Mesendoderm (in vitro differentiated cells): ENCODE measurements at regions not wholly inside any gene's neighbourhood (a gene's known extent, or its start where the extent isn't known, plus 50 kb on each side); places are given as distances from the start of the nearest gene placed in this dataset.

Source experiments
- DNase-seq: peaks from one replicate; pipeline ENCODE4 v3.0.0; 2013
- H2AK5ac ChIP-seq: 2 replicates; pipeline ENCODE4 v1.6.1; 2013; ENCODE audit warnings: low read length, inconsistent platforms
- H2BK120ac ChIP-seq: 2 replicates; pipeline ENCODE4 v1.6.1; 2013; ENCODE audit warnings: low read depth, mild to moderate bottlenecking, low read length, moderate library complexity, mixed read lengths
- H2BK15ac ChIP-seq: replicated peaks from 2 replicates; pipeline ENCODE4 v1.6.1; 2013; ENCODE audit warnings: low read depth, mild to moderate bottlenecking, moderate library complexity
- H2BK5ac ChIP-seq: 2 replicates; pipeline ENCODE4 v1.6.1; 2013; ENCODE audit warnings: low read length, inconsistent platforms
- H3K18ac ChIP-seq: 2 replicates; pipeline ENCODE4 v1.6.1; 2013; ENCODE audit warnings: mild to moderate bottlenecking, low read length, mixed read lengths
- H3K23ac ChIP-seq: one replicate; pipeline ENCODE4 v1.6.1; 2013; ENCODE audit warnings: low read length
- H3K27ac ChIP-seq: 2 replicates; pipeline ENCODE4 v1.5.1; 2013; ENCODE audit warnings: low read depth, mild to moderate bottlenecking, inconsistent platforms, low read length, moderate library complexity
- H3K27me3 ChIP-seq: 2 replicates; pipeline ENCODE4 v1.6.1; 2013; ENCODE audit warnings: low read length, control low read depth, mild to moderate bottlenecking, inconsistent platforms; ENCODE audit not compliant: insufficient read depth, poor library complexity
- H3K36me3 ChIP-seq: 2 replicates; pipeline ENCODE4 v1.6.1; 2013; ENCODE audit warnings: low read length, inconsistent platforms; ENCODE audit not compliant: control insufficient read depth, insufficient read depth
- H3K4ac ChIP-seq: one replicate; pipeline ENCODE4 v1.6.1; 2013; ENCODE audit warnings: low read depth, mild to moderate bottlenecking, low read length, moderate library complexity
- H3K4me1 ChIP-seq: 2 replicates; pipeline ENCODE4 v1.6.1; 2013; ENCODE audit warnings: low read depth, low read length, inconsistent platforms; ENCODE audit not compliant: control insufficient read depth
- H3K4me2 ChIP-seq: 2 replicates; pipeline ENCODE4 v1.6.1; 2013; ENCODE audit warnings: low read length
- H3K4me3 ChIP-seq: 2 replicates; pipeline ENCODE4 v1.5.1; 2013; ENCODE audit warnings: mild to moderate bottlenecking, low read length
- H3K56ac ChIP-seq: one replicate; pipeline ENCODE4 v1.6.1; 2013; ENCODE audit warnings: low read length
- H3K79me1 ChIP-seq: 2 replicates; pipeline ENCODE4 v1.6.1; 2013; ENCODE audit warnings: low read length, inconsistent platforms
- H3K79me2 ChIP-seq: 2 replicates; pipeline ENCODE4 v1.6.1; 2013; ENCODE audit warnings: mild to moderate bottlenecking, low read length; ENCODE audit not compliant: control insufficient read depth, insufficient read depth
- H3K9ac ChIP-seq: 2 replicates; pipeline ENCODE4 v1.6.1; 2013; ENCODE audit warnings: low read length, inconsistent platforms
- H4K5ac ChIP-seq: one replicate; pipeline ENCODE4 v1.6.1; 2013; ENCODE audit warnings: low read length
- H4K8ac ChIP-seq: one replicate; pipeline ENCODE4 v1.6.1; 2013; ENCODE audit warnings: low read depth, mild to moderate bottlenecking, control low read depth, low read length, moderate library complexity
- WGBS: extraction: QIAGEN DNeasy Blood & Tissue Kit; methylation state at CpG from one replicate; pipeline ENCODE4 v1.1.7; 2013; ENCODE audit warnings: low lambda C conversion rate, missing lambda C conversion rate; ENCODE audit not compliant: insufficient coverage; ENCODE audit errors: extremely low coverage; 5-methylcytosine and 5-hydroxymethylcytosine counted together

DNA sequence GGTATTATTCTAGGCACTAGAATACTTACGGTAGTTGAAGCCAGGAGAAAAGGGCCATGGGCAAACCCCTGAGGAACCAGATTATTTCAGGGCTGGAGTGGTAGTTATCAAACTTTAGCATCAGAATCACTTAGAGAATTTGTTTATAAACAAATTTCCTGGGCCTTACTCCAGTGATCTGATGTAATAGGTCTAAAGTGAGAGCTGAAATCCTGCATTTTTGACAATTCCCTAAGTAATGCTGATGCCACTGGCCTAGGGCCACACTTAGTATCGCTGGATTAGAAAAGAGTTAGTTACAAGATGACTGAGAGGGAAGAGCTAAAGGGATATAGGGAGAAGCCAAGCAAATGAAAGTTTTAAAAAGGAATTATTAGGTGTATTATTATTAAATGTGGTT, 412.5 kb upstream of the THRB start:
- H4K8ac ChIP-seq, result peak overlapping the region; percentile 76
- no peak overlapping the region for H3K27ac ChIP-seq

DNA sequence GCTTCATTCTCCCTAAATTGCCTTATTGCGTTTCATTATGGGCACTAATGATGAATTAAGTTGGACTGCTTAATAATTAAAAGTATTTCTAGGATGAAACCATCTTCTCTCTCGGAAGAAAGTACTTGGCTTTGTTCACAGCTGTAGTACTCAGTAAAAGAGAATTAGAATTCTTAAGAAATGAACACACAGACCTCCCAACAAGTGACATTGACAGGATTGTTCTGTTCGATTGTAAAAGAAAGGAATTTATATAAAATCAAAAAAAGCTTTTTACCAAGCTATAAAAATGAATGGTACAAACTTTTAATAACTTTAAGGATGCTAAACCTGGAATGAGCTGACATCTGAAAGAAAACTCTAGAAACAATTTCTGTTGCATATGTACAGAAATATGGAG, 416.4 kb upstream of the THRB start:
- H3K4me2 ChIP-seq, result no peak overlapping the region
- no peak overlapping the region for H2BK120ac ChIP-seq
- no peak overlapping the region for H3K9ac ChIP-seq
- H4K8ac ChIP-seq, result no peak overlapping the region
- no peak overlapping the region for H3K18ac ChIP-seq
- WGBS, result no CpG with 5 or more reads among the region's 3 CpGs
- no peak for DNase-seq
- H3K4me3 ChIP-seq, result no peak overlapping the region
- no peak overlapping the region for H4K5ac ChIP-seq
- no peaks in the 10 kb centered on the region for H3K36me3 ChIP-seq
- H2BK15ac ChIP-seq, result no peak overlapping the region
- no peak overlapping the region for H3K56ac ChIP-seq
- no peak overlapping the region for H3K4ac ChIP-seq
- H3K79me2 ChIP-seq, result no peaks in the 10 kb centered on the region
- H3K27ac ChIP-seq, result no peak overlapping the region
- H3K27me3 ChIP-seq, result no peaks in the 10 kb centered on the region
- H3K4me1 ChIP-seq, result no peaks in the 10 kb centered on the region
- H3K23ac ChIP-seq, result no peak overlapping the region
- H2BK5ac ChIP-seq, result no peak overlapping the region
- no peak overlapping the region for H2AK5ac ChIP-seq
- H3K79me1 ChIP-seq, result no peaks in the 10 kb centered on the region

More for the DNA sequence above, 412.5 kb upstream of the THRB start:
- Histone ChIP-seq H3K56ac (no peak overlapping the region), H2BK120ac (no peak overlapping the region), H3K9ac (no peak overlapping the region), H4K5ac (no peak overlapping the region), H3K27me3 (no peaks in the 10 kb centered on the region), H3K4me3 (no peak overlapping the region), H2BK15ac (no peak overlapping the region), H3K4me1 (no peaks in the 10 kb centered on the region), H3K4me2 (no peak overlapping the region), H3K4ac (no peak overlapping the region), H3K23ac (no peak overlapping the region), H3K18ac (no peak overlapping the region), H3K79me1 (no peaks in the 10 kb centered on the region), H3K36me3 (no peaks in the 10 kb centered on the region), H2AK5ac (no peak overlapping the region), H2BK5ac (no peak overlapping the region), H3K79me2 (no peaks in the 10 kb centered on the region)
- no peak for DNase-seq
- no CpG with 5 or more reads among the region's 2 CpGs for WGBS

DNA sequence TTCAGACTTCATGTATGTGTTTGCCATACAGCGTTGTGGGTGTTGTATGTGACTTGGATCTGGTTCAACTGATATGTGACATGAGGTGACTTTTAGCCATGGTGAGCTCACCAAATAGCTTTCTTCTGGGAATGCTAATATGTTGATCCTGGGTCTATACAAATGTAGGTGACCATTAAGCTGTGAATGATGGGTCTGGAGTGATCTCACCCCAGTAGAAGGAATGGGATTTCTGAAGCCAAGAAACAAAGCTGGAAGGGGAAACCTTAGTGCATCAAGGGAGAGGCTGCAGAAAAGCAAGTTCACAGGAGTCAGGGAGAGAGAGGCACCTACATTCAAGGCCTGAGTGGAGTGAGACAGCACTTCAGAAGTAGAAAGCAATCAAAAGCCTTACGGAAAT, 421.0 kb upstream of the THRB start:
- Histone ChIP-seq H3K36me3 (no peaks in the 10 kb centered on the region), H3K9ac (no peak overlapping the region), H3K18ac (no peak overlapping the region), H3K4me2 (no peak overlapping the region), H3K27me3 (no peaks in the 10 kb centered on the region), H2AK5ac (no peak overlapping the region), H3K4me1 (no peaks in the 10 kb centered on the region), H3K27ac (no peak overlapping the region), H3K23ac (no peak overlapping the region), H2BK120ac (no peak overlapping the region), H3K4ac (no peak overlapping the region), H3K79me2 (no peaks in the 10 kb centered on the region), H4K8ac (no peak overlapping the region), H3K4me3 (no peak overlapping the region), H2BK15ac (no peak overlapping the region), H3K79me1 (no peaks in the 10 kb centered on the region), H4K5ac (no peak overlapping the region), H3K56ac (no peak overlapping the region), H2BK5ac (no peak overlapping the region)
- no CpG with 5 or more reads among the region's 2 CpGs for WGBS
- DNase-seq, result no peak

DNA sequence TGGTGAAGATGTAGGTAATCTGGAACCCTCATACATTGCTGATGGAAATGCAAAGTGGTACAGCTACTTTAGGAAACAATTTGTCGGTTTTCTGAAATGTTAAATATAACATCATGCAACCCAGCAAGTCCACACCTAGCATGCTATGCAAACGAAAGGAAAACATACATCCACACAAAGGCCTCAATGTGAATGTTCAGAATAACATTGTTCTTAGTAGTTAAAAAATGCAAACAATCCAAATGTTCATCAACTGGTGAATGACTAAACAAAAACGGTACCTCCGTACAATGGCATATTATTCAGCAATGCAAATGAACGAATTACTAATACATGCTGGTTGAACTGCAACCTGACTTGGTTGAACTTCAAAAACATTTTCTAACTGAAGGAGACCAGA, 423.3 kb upstream of the THRB start:
- Histone ChIP-seq H3K27me3 (no peaks in the 10 kb centered on the region), H3K36me3 (no peaks in the 10 kb centered on the region), H3K4me1 (no peaks in the 10 kb centered on the region), H3K9ac (no peak overlapping the region), H3K79me1 (no peaks in the 10 kb centered on the region), H3K23ac (no peak overlapping the region), H2BK5ac (no peak overlapping the region), H3K4me3 (no peak overlapping the region), H2BK15ac (no peak overlapping the region), H3K4ac (no peak overlapping the region), H4K5ac (no peak overlapping the region), H3K18ac (no peak overlapping the region), H2BK120ac (no peak overlapping the region), H3K4me2 (no peak overlapping the region), H2AK5ac (no peak overlapping the region), H4K8ac (no peak overlapping the region), H3K27ac (no peak overlapping the region), H3K79me2 (no peaks in the 10 kb centered on the region), H3K56ac (no peak overlapping the region)
- no CpG with 5 or more reads among the region's 5 CpGs for WGBS
- no peak for DNase-seq

DNA sequence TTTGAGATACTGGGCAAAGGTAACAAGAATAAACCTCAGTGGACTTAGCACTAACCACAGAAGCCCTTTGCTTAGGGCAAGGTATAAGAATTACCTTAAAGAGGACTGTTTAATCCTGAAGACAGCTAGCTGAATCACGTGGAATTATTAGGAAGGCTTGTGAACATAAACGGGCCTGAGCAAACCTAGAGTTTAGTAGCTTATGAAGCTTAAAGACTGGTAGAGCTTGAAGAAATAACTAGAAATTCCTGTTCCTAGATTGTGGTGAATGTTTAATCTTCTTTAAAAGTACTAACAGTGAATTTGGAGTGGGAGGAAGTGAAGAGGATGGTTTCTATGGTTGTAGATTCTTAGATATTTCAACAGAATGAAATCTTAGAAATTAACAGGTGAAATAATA, 428.9 kb upstream of the THRB start:
- no peak overlapping the region for H3K56ac ChIP-seq
- no peak overlapping the region for H3K9ac ChIP-seq
- H4K8ac ChIP-seq, result no peak overlapping the region
- no peaks in the 10 kb centered on the region for H3K27me3 ChIP-seq
- no peak overlapping the region for H2AK5ac ChIP-seq
- no peak overlapping the region for H4K5ac ChIP-seq
- no peak overlapping the region for H3K18ac ChIP-seq
- H2BK15ac ChIP-seq, result no peak overlapping the region
- H3K79me1 ChIP-seq, result no peaks in the 10 kb centered on the region
- WGBS, result no CpG with 5 or more reads among the region's 2 CpGs
- H2BK120ac ChIP-seq, result no peak overlapping the region
- H3K27ac ChIP-seq, result no peak overlapping the region
- H3K23ac ChIP-seq, result no peak overlapping the region
- no peak overlapping the region for H2BK5ac ChIP-seq
- H3K4me1 ChIP-seq, result no peaks in the 10 kb centered on the region
- DNase-seq, result no peak
- no peaks in the 10 kb centered on the region for H3K36me3 ChIP-seq
- no peak overlapping the region for H3K4me3 ChIP-seq
- H3K4me2 ChIP-seq, result no peak overlapping the region
- H3K4ac ChIP-seq, result no peak overlapping the region
- H3K79me2 ChIP-seq, result no peaks in the 10 kb centered on the region

DNA sequence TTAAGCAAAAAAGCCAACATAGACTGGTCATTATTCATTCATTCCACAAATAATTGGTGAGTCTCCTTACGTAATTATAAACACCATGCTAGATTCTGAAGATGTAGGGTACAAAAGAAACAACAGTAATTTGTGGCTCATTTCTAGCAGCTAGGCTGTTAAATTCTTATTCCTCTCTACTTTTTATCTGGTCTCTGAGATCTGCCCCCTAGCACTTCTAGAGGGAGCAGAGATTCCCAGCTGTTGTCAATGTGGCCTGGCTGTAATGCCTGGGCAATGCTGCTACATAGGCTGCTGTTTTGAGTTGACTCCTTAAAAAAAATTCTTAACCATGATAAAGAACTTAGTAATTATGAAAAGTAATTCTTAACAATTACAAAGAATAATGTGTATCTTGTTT, 434.9 kb upstream of the THRB start:
- H3K4me2 ChIP-seq, result no peak overlapping the region
- no peak overlapping the region for H2BK5ac ChIP-seq
- H3K36me3 ChIP-seq, result no peaks in the 10 kb centered on the region
- no peak overlapping the region for H2AK5ac ChIP-seq
- no peaks in the 10 kb centered on the region for H3K27me3 ChIP-seq
- no CpG with 5 or more reads among the region's 1 CpG for WGBS
- H2BK15ac ChIP-seq, result no peak overlapping the region
- no peak overlapping the region for H3K18ac ChIP-seq
- no peaks in the 10 kb centered on the region for H3K79me2 ChIP-seq
- no peak overlapping the region for H3K56ac ChIP-seq
- H4K8ac ChIP-seq, result no peak overlapping the region
- no peak overlapping the region for H3K23ac ChIP-seq
- H3K4ac ChIP-seq, result no peak overlapping the region
- H3K79me1 ChIP-seq, result no peaks in the 10 kb centered on the region
- peak; percentile 20 for DNase-seq
- H3K4me1 ChIP-seq, result no peaks in the 10 kb centered on the region
- no peak overlapping the region for H3K4me3 ChIP-seq
- no peak overlapping the region for H3K27ac ChIP-seq
- H3K9ac ChIP-seq, result no peak overlapping the region
- H4K5ac ChIP-seq, result no peak overlapping the region
- no peak overlapping the region for H2BK120ac ChIP-seq
